ENCODE measurements at regions not wholly inside any gene's neighbourhood (a gene's known extent, or its start where the extent isn't known, plus 50 kb on each side); places are given as distances from the start of the nearest gene placed in this dataset.

DNA sequence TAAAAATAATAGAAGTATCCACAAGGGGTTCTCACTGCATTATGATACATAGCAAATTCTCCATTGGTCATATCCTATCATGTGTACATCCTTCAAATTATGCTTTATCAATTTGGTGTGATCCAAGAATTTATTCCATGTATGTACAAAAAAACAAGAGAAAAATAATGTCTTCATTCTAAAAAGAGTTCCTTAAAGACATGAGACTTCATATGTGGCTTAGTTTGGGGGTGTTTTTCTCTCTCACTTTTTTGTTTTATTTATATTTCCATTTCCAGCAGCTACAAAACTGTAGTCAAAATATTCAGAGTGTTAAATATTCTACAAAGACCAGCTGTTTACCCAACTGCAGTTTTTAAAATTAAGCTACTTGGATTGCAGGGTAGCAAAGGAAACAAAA, 972.0 kb downstream of the DTWD2 start:
- H3K4me1 ChIP-seq (ENCODE audit: insufficient read depth, insufficient read length): no peaks in the 10 kb centered on the region
- no peak overlapping the region for H3K4me3 ChIP-seq (ENCODE audit: insufficient read length, low read depth)
- no peak for DNase-seq (ENCODE audit: low read depth, low spot score)
- TF ChIP-seq YY1 (IDR thresholded peaks at IDR 0.05; ENCODE audit: insufficient read depth, insufficient read length) (no peak), SUZ12 (IDR thresholded peaks at IDR 0.05; ENCODE audit: extremely low read depth, insufficient read depth, insufficient read length) (no peak), ZNF274 (IDR thresholded peaks at IDR 0.05; ENCODE audit: low read depth, low read length) (no peak)
- no peak overlapping the region for H3K9ac ChIP-seq (ENCODE audit: insufficient read length, low read depth)
- H3K27me3 ChIP-seq (ENCODE audit: insufficient read depth, insufficient read length): no peaks in the 10 kb centered on the region
- no peaks in the 10 kb centered on the region for H3K9me3 ChIP-seq (ENCODE audit: insufficient read depth, low read length)
- no peaks in the 10 kb centered on the region for H3K36me3 ChIP-seq (ENCODE audit: insufficient read depth, insufficient read length, low read length)

DNA sequence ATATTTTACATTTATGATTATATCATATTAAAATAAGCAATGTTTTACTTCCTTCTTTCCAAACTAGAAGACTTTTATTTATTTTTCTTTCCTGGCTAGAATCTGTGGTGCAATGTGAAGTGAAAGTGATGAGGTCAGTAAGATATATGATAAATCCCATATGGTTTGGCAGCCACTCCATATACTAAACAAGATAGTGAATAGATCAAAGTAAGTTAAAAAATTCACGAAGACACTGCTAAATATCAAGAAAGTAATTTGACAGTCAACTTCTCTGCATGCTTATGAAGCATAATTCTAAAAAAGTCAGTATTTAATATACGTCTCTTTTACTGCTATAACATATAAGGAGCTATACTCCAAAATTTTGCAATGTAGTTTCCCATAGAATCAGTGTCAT, 972.8 kb downstream of the DTWD2 start:
- no peaks in the 10 kb centered on the region for H3K27me3 ChIP-seq (ENCODE audit: insufficient read depth, insufficient read length)
- DNase-seq (ENCODE audit: low read depth, low spot score): no peak
- H3K9ac ChIP-seq (ENCODE audit: insufficient read length, low read depth): no peak overlapping the region
- TF ChIP-seq ZNF274 (IDR thresholded peaks at IDR 0.05; ENCODE audit: low read depth, low read length) (no peak), YY1 (IDR thresholded peaks at IDR 0.05; ENCODE audit: insufficient read depth, insufficient read length) (no peak), SUZ12 (IDR thresholded peaks at IDR 0.05; ENCODE audit: extremely low read depth, insufficient read depth, insufficient read length) (no peak)
- no peaks in the 10 kb centered on the region for H3K4me1 ChIP-seq (ENCODE audit: insufficient read depth, insufficient read length)
- no peaks in the 10 kb centered on the region for H3K36me3 ChIP-seq (ENCODE audit: insufficient read depth, insufficient read length, low read length)
- H3K9me3 ChIP-seq (ENCODE audit: insufficient read depth, low read length): no peaks in the 10 kb centered on the region
- no peak overlapping the region for H3K4me3 ChIP-seq (ENCODE audit: insufficient read length, low read depth)

DNA sequence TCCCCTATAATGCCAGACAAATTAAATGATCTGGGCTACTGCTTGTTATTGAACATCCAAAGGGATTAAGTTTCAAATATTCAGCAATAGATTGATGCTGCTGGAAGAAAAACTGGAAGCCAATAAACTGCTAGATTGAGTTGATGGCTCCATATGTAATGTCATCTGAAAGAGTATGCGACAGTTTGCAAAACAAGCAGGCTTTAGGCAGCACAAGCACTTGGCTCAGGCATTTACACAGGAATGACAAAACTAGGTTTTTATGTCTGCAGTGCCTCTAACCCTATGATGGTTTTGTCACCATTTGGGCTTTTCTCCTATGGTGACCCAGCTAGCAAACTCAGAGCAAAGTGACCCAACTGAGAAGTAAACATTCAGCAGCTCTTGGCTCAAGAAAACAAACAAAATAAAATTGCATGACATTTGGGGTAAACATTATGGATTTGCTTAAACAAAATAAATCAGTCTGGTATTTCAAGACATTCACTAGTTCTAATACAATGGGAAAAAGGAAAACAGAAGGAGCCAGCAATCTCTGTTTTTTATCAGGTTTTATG, 978.5 kb downstream of the DTWD2 start:
- TF ChIP-seq ZNF274 (IDR thresholded peaks at IDR 0.05; ENCODE audit: low read depth, low read length) (no peak), SUZ12 (IDR thresholded peaks at IDR 0.05; ENCODE audit: extremely low read depth, insufficient read depth, insufficient read length) (no peak), YY1 (IDR thresholded peaks at IDR 0.05; ENCODE audit: insufficient read depth, insufficient read length) (no peak)

DNA sequence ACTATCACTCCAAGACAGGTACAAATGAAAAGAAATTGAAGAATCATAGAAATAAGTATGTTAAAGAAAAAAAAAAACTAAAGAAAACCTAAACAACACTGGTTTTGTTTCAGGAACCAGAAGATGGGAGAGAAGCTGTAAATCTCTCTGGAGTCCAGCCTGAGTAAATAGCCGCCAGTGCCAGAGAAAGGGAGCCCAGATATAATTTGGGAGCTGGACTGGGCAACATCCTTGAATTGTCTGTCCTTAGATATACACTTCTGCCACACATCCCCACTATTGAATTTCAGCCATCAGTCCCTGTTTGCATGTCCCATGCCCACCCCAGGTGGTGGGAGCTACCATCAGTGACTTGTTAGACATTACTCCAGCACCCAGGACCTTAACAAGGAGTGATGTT, 979.6 kb downstream of the DTWD2 start:
- Histone ChIP-seq H3K9ac (ENCODE audit: insufficient read length, low read depth) (no peak overlapping the region), H3K4me3 (ENCODE audit: insufficient read length, low read depth) (no peak overlapping the region), H3K4me1 (ENCODE audit: insufficient read depth, insufficient read length) (no peaks in the 10 kb centered on the region), H3K36me3 (ENCODE audit: insufficient read depth, insufficient read length, low read length) (no peaks in the 10 kb centered on the region), H3K9me3 (ENCODE audit: insufficient read depth, low read length) (no peaks in the 10 kb centered on the region), H3K27me3 (ENCODE audit: insufficient read depth, insufficient read length) (no peaks in the 10 kb centered on the region)
- DNase-seq (ENCODE audit: low read depth, low spot score): no peak
- TF ChIP-seq ZNF274 (IDR thresholded peaks at IDR 0.05; ENCODE audit: low read depth, low read length): no peak
- TF ChIP-seq YY1 (IDR thresholded peaks at IDR 0.05; ENCODE audit: insufficient read depth, insufficient read length): no peak
- no peak for TF ChIP-seq SUZ12 (IDR thresholded peaks at IDR 0.05; ENCODE audit: extremely low read depth, insufficient read depth, insufficient read length)

More for the DNA sequence above, 978.5 kb downstream of the DTWD2 start:
- H3K4me1 ChIP-seq (ENCODE audit: insufficient read depth, insufficient read length): no peaks in the 10 kb centered on the region
- H3K9ac ChIP-seq (ENCODE audit: insufficient read length, low read depth): no peak overlapping the region
- H3K9me3 ChIP-seq (ENCODE audit: insufficient read depth, low read length): no peaks in the 10 kb centered on the region
- no peak for DNase-seq (ENCODE audit: low read depth, low spot score)
- H3K36me3 ChIP-seq (ENCODE audit: insufficient read depth, insufficient read length, low read length): no peaks in the 10 kb centered on the region
- no peak overlapping the region for H3K4me3 ChIP-seq (ENCODE audit: insufficient read length, low read depth)
- H3K27me3 ChIP-seq (ENCODE audit: insufficient read depth, insufficient read length): no peaks in the 10 kb centered on the region

DNA sequence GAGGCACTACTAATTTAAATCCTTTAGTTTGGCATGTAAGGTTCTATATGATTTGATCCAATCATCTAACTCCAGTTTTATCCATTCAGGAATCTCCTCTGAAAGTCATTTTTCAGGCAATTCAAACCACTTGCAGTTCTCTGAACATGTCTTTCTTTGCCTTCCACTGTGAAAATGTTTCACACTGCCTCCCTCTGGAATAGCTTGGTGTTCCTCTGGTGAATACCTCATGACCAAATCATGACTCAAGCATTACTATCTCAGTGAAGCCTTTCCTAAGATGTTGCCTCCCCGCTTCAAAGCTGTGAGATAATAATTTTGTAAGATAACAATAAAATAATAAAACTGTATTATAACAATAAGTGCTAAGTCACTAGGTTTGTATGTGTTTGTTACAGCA, 981.1 kb downstream of the DTWD2 start:
- no peak for TF ChIP-seq ZNF274 (IDR thresholded peaks at IDR 0.05; ENCODE audit: low read depth, low read length)
- no peak for TF ChIP-seq SUZ12 (IDR thresholded peaks at IDR 0.05; ENCODE audit: extremely low read depth, insufficient read depth, insufficient read length)
- TF ChIP-seq YY1 (IDR thresholded peaks at IDR 0.05; ENCODE audit: insufficient read depth, insufficient read length): no peak
- no peaks in the 10 kb centered on the region for H3K27me3 ChIP-seq (ENCODE audit: insufficient read depth, insufficient read length)
- no peak for DNase-seq (ENCODE audit: low read depth, low spot score)
- no peaks in the 10 kb centered on the region for H3K36me3 ChIP-seq (ENCODE audit: insufficient read depth, insufficient read length, low read length)
- H3K4me1 ChIP-seq (ENCODE audit: insufficient read depth, insufficient read length): no peaks in the 10 kb centered on the region
- no peaks in the 10 kb centered on the region for H3K9me3 ChIP-seq (ENCODE audit: insufficient read depth, low read length)
- no peak overlapping the region for H3K9ac ChIP-seq (ENCODE audit: insufficient read length, low read depth)
- H3K4me3 ChIP-seq (ENCODE audit: insufficient read length, low read depth): no peak overlapping the region

DNA sequence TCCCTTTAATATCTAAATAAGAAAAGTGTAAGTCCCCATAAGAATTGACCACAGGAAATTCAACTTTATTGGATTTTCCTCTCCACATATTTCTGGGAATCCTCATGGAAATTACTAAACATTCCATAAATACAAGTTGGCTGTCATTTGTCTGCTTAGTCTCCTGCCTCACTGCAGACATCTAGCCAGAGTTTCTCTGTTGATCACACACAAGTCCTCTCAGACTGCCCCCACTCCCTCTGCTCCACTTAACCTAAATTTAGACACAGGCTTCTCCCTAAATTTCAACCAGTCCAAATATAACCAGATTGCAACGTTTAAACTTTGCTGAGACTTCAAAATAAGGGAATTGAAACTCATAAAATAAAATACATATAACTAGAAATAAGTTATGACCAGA, 982.1 kb downstream of the DTWD2 start:
- Histone ChIP-seq H3K36me3 (ENCODE audit: insufficient read depth, insufficient read length, low read length) (no peaks in the 10 kb centered on the region), H3K9me3 (ENCODE audit: insufficient read depth, low read length) (no peaks in the 10 kb centered on the region), H3K4me3 (ENCODE audit: insufficient read length, low read depth) (no peak overlapping the region), H3K9ac (ENCODE audit: insufficient read length, low read depth) (no peak overlapping the region), H3K4me1 (ENCODE audit: insufficient read depth, insufficient read length) (no peaks in the 10 kb centered on the region), H3K27me3 (ENCODE audit: insufficient read depth, insufficient read length) (no peaks in the 10 kb centered on the region)
- DNase-seq (ENCODE audit: low read depth, low spot score): no peak
- no peak for TF ChIP-seq SUZ12 (IDR thresholded peaks at IDR 0.05; ENCODE audit: extremely low read depth, insufficient read depth, insufficient read length)
- TF ChIP-seq YY1 (IDR thresholded peaks at IDR 0.05; ENCODE audit: insufficient read depth, insufficient read length): no peak
- TF ChIP-seq ZNF274 (IDR thresholded peaks at IDR 0.05; ENCODE audit: low read depth, low read length): no peak

DNA sequence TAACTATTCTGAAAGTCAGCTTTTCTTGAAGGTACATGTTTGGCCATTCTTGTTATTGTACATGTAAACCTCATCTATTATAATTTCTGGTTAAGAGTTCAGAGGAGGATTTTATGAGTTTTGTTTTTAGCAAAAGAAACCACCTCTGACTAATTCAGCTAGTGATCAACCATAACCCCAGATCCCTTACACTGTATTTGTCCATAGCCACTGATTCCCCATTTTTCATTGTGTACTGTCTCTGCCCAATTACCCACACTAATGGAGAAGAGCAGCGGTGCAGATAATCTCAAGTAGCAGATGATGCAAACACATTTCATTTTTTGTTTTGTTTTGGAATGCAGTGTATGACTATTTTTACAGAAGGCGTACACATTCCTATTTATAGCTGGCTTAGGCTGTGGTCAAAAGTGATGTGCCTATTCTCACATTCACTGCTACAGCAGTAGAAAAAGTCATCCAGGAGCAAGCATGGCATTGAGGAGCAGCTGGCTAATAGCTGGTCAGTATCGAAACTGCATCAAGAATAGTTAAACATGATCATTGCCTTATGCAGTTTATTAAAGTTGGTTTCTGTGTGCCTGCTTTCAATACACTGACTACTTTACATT, 988.3 kb downstream of the DTWD2 start:
- DNase-seq (ENCODE audit: low read depth, low spot score): no peak
- Histone ChIP-seq H3K36me3 (ENCODE audit: insufficient read depth, insufficient read length, low read length) (no peaks in the 10 kb centered on the region), H3K4me1 (ENCODE audit: insufficient read depth, insufficient read length) (no peaks in the 10 kb centered on the region), H3K9me3 (ENCODE audit: insufficient read depth, low read length) (no peaks in the 10 kb centered on the region), H3K9ac (ENCODE audit: insufficient read length, low read depth) (no peak overlapping the region), H3K27me3 (ENCODE audit: insufficient read depth, insufficient read length) (no peaks in the 10 kb centered on the region), H3K4me3 (ENCODE audit: insufficient read length, low read depth) (no peak overlapping the region)
- no peak for TF ChIP-seq ZNF274 (IDR thresholded peaks at IDR 0.05; ENCODE audit: low read depth, low read length)
- TF ChIP-seq YY1 (IDR thresholded peaks at IDR 0.05; ENCODE audit: insufficient read depth, insufficient read length): no peak
- no peak for TF ChIP-seq SUZ12 (IDR thresholded peaks at IDR 0.05; ENCODE audit: extremely low read depth, insufficient read depth, insufficient read length)

Measured in NT2/D1 (cell line).